GM19035 (cell line): ENCODE measurements at regions not wholly inside any gene's neighbourhood (a gene's known extent, or its start where the extent isn't known, plus 50 kb on each side); places are given as distances from the start of the nearest gene placed in this dataset.
"Not testable (repeated sequence)": the region's sequence is repeated elsewhere in the genome, so short reads cannot be mapped to it uniquely, and the experiment has no call there.

Experiments
- ATAC-seq: cut with Tn5 transposase; IDR thresholded peaks from one replicate; pipeline ENCODE4 v1.9.1; 2021; ENCODE audit not compliant: unreplicated experiment

DNA sequence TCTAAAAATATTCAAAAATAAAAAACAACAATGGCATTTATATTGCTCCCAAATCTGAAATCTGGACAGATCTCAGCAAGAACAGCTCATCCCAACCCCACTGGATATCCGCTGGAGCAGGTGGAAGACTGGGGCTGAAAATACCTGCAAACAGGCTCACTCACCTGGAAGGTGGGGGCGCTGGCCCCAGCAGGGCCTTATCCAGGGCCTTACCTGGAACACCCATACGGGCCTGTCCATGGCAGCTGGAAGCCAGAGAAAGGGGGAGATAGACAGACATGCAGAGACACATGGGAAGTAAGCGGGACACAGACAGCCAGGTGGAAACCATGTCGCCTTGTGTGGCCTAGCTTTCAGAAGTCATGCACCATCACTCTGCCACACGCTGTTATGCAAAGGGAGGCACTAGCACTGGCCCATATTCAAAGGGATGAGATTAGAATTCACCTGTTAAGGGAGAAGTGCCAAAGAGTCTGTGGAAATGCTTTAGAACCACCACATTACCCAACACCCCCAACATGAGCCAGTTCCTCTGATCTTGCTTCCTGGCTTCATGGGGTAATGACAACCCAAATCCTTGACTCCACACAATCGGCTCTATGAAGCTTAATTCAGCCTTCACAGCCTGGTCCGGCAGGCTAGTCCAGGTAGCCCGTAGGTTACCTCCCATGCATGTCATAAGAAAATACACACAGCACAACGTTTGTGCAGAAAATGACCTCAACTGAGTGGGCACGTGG, 99.0 kb upstream of the CDYL start:
- no peak for ATAC-seq

DNA sequence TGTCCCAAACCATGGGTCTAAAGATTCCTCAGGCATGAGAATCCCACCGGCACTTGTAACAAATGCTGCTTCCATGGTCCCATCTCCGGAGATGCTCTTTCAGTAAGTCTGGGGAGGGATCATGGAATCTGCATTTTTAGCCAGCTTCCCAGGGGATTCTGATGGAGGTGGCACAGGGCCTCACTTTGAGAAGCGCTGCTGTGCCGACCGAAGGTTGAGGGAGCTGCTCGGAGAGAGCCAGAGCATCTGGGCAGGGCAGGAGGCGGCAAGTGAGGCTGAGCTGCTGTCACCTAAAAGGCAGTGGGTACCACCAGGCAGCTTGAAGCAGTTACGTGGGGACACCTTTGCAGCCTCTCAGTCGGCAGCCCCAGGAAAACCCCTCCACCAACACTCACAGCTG, 100.2 kb upstream of the CDYL start:
- no peak for ATAC-seq

DNA sequence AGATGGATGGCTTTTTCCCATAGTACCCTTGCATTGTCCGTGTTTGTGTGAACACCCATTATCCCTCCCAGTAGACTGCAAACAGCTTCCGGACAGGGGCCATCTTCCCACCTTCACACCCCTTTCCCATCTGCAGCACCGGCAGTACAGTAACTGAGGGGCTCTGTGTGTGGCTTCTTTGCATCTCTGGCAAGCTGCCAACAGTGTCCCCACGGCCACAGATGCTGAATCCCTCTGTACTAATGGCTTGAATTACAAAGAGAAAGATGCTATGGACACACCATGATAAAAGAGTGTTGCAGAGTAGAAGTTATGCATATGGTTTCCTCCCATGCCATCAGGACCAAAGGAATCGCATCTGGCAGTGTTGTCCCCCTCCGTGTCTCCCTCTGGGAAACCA, 101.1 kb upstream of the CDYL start:
- ATAC-seq = no peak

DNA sequence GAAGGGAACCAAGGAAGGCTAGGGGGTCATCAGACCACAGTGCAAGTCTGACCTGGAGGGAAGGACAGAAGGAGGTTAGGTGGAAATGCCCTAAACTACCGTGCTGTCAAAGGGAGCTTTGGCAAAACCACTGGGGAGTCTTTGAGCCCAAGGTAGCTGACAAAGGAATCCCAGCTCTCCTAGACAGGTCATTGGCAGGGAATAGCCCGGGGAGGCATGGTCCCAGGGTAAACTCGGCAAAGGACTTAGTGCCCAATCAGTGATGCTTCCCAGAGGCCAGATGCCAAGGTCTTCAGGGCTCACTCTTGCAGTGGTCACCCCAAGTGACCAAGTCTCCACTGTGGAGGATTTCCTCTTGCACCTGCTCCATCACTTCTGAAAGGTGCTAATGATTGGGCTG, 102.3 kb upstream of the CDYL start:
- no peak for ATAC-seq

DNA sequence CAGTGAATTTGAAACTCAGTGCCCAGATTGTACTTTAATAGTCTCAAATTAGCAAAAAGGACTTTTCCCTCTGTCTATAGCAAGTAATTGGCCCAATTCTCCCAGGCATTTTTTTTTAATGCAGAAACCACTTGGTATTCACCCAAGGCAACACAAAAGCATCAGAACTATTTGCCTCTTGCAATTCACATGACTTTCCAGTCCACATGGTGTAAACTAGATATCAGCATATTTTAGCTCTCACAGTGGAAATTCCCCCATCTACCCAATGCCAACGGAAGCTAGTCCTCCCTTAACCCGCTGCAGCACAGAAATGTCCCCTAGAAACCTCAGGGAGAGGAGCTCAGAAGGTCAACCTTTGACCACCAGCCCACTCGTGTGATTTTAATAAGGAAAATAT, 103.4 kb upstream of the CDYL start:
- ATAC-seq = no peak

DNA sequence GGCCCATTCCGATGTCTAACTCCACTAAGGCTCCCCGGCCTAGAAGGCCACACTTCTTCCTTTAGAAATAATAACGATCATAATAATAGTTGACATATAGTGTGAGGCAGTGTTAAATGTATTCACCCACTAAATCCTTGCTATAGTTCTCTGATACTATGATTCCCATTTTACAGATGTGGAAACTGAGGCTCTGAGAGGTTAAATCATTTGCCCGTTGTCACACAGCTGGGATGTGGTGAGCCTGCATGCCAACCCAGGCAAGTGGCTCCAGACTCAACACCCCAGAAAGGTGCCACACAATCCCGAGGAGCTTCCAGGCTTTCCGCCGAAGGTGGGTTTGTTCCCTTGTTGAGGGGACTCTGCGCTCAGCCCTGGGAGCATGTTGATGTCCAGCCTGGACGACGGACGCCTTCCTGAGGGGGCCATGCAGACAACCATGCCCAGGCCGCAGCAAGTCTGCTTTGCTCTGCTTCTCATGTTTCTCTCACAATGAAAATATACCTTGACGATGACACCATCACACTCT, 104.6 kb upstream of the CDYL start:
- ATAC-seq = no peak

DNA sequence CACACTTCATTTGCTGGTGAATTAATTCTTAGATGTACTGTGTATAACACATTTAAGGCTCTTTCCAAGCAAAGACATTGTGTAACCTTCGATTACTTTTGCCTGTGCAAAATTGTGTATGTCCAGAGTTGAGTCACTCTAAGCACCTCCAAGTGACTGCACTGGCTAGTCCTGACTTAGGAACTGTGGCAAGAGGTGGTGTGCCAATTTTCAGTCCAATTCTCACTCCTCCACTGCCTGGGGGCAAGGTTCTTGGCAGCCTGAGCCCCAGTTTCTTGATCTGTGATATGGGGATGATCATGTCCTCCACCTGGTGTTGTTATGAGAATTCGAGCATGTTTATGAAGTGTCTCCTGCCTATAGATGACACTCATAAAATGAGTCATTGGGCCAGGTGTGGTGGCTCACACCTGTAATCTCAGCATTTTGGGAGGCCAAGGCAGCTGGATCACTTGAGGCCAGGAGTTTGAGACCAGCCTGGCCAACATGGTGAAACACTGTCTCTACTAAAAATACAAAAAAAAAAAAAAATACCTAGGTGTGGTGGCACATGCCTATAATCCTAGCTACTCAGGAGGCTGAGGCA, 105.3 kb upstream of the CDYL start:
- no peak for ATAC-seq

DNA sequence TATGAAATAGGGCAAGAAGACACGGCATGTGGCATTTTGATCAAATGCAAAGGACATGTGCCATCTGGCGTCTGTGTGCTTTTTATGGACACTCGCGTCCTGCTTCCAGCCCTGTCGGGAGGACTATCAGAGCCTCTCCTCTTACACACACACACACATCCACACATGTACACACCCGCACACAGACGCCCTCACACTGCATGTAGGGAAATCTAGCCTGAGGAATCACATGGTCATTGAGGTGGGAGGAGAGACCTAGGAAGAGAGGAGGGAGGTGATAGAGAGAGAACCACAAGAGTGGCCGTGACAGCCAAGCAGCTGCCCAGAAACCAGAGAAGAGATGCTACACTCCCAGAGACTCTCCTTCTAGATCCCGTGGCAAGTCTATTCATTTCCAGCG, 105.9 kb upstream of the CDYL start:
- no peak for ATAC-seq

DNA sequence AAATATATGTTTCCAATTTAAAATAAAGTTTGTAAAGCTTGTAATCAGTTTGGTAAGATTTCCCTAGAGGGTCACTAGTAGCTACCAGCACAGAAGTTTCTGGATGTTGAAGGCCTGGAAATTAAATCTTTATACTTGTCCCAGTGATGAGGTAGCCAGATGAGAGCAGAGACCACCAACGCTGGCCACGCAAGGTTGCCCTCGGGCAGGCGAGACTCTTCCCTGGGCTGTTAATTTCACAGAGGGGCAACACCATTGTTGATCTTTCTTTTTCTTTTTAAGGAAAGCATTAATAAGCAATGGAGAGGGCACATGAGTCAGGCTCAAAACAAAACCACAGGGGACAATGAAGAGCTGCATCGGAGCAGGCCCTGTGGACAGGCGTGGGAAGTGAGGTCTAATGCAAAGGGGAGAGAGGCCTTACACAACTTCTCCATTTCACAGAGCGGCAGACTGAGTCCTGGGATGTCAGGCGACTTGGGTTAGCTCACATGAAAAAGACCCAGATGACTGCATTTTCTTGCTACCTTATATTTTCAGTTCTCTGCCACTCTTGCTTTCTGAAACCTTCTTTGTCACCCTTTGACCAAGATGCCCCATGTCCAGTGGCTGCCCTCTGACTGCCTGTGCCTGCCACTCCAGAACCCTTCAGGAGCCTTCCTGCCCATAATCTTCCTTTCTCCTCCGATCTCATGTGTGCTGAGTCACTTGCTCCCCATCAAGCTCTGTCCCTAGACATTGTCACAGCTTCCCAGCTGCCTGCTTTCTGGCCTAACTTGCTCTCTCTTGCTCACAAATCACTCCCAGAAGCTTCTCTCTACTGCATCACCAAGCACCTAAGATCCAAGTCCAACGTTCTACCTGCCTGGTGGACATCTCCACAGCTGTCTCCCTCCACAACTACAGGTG, 107.7 kb upstream of the CDYL start:
- ATAC-seq = no peak

DNA sequence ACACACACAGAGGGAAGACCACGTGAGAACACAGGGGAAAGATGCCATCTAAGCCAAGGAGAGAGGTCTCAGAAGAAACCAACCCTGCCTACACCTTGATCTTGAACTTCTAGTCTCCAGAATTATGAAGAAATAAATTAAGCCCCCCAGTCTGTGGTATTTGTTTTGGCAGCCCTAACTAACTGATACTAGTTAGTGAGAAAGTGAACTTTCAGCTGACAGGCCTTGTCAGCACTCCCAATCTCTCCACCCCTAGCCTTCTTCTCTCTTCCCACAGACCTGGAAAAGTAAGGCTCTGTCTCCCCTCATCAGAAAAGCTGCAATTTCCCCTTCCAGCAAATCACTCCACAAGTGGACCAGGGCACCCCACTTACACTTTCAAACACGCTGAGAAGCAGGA, 108.6 kb upstream of the CDYL start:
- no peak for ATAC-seq

DNA sequence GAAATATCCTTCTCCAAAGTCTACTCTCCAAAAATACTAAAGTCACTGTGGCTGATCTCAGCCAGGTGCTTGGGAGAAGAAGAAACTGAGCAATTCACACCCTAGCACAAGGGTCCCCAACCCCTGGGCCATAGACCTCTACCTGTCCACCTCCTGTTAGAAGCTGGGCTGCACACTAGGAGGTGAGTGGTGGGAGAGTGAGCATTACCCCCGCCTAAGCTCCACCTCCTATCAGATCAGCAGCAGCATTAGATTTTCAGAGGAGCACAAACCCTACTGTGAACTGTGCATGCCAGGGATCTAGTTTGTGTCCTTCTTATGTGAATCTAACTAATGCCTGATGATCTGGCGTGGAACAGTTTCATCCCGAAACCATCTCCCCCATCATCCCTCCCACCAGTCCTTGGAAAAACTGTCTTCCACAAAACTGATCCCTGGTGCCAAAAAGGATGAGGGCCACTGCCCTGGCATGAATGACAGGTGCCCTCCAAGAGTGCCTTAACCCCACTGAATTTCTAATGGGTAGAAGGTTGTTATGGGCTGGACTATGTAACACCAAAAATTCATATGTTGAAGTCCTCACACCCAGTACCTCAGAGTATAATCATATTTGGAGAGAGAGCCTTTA, 109.2 kb upstream of the CDYL start:
- no peak for ATAC-seq

DNA sequence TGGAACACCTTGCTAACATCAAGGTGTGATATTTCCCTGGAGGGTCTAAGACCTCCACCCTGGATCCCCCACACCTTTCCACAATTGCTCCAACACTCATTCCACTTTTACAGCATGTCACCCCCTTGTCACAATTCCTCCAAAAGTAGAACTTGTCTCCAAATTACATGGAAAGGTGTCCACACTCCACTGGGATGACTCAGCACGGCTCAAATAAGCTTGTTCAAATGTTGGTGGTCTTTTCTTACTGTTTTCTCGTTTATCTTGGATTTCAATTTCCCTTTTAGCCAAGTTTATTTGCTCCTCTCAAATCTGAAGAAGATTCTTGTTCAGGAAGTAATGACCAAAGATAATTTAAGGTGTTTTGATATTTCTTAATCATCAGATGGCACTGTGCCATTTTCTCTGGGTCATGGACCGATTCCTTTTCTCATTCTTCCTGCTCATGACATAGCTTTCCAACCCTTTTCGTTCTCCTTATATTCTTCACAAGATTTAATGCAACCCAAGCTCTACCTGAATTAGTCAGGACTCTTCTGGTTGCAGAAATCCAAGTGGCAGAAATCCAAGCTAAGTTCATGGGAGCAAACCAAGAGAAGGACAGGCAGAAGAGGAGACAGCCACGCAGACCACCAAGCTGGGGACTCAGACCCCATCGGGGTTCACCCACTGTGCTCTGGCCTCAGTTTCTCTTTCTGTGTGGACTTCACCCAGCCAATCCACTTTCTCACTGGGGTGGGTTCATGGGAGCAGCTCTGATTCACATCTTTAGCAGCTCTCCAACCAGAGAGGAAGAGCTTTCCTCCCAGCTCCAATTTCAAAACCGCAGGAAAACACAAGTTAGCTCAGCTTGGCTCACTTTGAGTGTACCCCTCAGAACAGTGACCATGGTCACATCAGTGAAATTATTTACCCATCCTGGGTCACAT, 110.5 kb upstream of the CDYL start:
- ATAC-seq = no peak

DNA sequence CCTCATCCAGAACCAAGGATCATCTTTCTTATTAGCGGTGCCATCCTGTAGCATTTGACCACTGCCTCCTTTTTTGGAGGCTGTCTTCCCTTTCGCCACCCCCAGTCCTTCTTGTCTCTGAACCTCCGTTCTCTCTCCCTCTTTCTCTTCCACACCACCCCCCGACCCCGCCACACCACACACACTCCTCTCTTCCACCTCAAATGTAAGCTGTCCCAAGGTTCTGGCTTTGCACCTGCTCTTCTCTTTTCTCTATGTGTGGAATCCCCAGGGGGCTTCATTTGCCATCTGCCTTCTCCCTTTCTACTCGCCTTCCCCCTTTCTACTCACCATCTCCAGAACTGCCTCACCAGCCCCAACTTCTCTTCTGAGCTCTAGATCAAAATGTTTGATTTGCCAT, 111.3 kb upstream of the CDYL start:
- ATAC-seq = no peak

DNA sequence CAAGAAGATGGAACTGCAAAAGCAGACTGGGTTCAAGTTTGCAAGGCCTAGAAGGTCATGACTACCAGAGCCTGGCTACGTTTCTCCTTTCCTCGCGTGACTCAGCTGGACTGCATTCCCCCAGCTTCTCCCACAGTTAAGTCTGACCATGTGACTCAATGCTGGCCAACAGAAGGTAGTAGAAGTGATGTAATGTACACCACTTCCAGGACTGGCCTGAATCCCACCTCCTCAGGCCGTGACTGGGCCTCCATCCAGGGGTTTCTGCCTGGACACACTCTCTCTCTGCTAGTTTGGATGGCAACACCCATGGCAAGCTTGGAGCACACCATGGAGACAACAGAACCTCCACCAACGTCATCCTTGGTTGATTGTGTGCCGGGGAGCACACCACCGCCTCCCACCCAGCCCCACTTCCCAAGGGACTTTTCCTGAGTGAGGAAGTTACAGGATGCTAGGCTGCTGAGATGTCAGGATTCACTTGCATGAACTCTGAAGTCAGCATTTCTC, 112.0 kb upstream of the CDYL start:
- no peak for ATAC-seq

DNA sequence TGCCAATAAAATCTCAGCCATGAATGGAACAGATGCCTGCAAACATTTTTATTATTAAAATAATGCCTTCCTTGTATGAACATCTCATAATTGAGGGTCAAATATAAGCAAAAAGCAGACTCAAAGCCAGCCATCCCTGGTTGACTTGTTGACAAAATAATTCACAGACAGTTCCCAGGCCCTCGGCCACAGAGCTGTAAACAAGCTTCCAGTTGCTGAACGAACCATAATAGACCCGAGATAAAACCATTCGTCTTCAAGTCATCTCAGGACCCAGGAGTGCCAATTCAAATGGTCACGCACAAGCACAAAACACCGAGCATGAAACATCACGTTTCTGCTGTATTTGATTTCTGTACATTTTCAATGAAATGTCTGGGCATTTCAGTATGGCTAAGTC, 113.3 kb upstream of the CDYL start:
- ATAC-seq = no peak

DNA sequence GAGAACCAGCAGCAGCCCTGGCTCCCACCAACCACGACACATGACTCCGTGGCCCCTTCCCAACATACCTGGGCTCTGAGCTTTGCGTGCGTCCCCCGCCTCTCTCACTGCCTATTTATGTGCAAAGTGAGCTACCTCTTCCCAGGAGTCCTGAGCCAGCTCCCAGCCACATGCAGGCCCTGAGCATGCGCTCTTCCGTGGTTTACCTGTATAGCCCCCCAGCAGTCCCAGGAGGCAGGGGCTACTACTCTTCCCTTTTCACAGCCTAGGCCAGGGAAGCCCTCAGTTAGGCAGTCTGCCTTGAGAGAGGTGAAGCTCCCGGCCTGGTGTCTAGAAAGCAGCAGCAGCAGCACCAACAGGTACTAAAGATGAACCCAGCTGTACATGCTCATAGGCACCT, 114.8 kb upstream of the CDYL start:
- no peak for ATAC-seq

DNA sequence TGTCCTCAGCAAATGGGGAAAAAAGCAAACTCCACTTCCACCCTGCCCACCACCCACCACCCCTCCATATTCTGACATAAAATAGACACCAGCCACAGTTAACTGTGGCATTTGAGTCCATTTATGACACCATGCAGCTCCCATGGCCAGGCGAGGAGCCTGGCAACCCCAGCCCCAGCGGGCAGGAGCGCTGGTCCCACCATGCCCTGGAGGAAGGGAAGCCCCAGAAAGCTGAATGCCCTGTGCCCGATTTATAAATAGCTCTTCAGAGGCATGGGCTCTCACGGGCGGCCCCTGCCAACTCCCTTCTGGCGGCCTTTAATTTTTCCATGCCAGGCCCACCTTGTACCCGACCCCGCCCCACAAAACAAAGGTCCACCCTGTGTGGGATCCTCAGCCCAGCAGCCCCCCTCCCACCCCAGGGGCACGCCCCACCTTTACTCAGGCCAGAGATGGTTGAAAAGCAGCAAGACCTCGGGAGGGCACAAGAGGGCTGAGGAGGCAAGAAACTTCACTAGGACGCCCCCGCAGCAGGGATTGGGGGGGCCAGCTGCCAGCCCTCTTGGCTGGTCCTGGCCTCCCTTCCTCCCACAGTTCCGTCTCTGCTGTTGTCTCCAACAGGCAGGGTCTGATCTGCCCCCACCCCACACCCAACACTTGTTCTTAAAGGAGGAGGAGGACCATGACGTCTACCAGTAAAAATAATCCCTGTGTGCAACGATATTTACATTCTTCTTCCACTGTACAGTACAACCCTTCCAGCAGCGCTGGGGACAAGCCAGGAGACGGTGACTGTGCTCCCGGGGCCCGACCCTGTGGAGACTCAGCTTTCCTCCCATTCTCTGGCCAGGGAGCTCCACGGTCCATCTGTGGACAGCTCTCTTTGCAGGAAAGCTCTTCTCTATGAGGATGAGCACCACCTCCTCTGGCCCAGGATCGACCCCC, 115.6 kb upstream of the CDYL start:
- ATAC-seq = no peak

DNA sequence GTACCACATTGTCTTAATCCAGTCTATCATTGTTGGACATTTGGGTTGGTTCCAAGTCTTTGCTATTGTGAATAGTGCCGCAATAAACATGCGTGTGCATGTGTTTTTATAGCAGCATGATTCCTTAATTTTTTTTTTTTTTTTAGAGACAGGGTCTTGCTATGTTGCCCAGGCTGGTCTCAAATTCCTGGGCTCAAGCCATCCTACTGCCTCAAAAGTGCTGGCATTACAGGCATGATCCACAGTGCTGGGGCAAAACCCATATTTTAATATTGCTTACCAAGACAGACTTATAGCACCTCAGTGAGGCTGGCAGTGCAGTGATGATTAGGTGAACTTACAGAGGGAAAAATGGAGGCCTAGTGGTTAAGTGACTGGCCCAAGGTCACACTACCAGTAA, 116.5 kb upstream of the CDYL start:
- ATAC-seq = not testable (repeated sequence)

DNA sequence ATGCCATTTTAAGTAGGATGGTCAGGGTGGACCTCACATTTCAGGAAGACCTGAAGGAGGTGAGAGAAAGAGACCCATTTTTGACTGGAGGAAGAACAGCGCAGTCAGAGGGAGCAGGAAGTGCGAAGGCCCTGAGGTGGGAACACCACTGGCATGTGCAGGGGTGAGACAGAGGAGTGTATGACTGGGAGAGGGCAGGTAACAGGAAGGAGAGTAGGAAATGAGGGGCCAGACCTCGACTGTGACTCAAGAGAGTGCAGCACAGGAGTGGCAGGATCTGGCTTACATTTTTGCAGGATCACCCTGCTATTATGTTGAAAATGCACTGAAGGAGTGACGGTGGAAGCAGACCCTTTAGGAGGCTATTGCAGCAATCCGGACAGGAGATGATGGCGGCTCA, 117.7 kb upstream of the CDYL start:
- ATAC-seq = no peak
